ENCODE measurements at regions not wholly inside any gene's neighbourhood (a gene's known extent, or its start where the extent isn't known, plus 50 kb on each side); places are given as distances from the start of the nearest gene placed in this dataset.

- DNase-seq = no peak
Measured at GRCh38 chr20:59403962-59404314, 103.5 kb downstream of the EDN3 start.

- DNase-seq = no peak
Measured at GRCh38 chr20:59404749-59405148, 104.3 kb downstream of the EDN3 start.

- DNase-seq = no peak
Measured at GRCh38 chr20:59405226-59406200, 105.1 kb downstream of the EDN3 start.

- DNase-seq = no peak
Measured at GRCh38 chr20:59406446-59406845, 106.0 kb downstream of the EDN3 start.

GRCh38 chr20:59411170-59411569 is 110.8 kb downstream of the EDN3 start:
- DNase-seq = no peak

GRCh38 chr20:59411589-59411988 is 111.2 kb downstream of the EDN3 start:
- DNase-seq = no peak

GRCh38 chr20:59412181-59412580 is 111.8 kb downstream of the EDN3 start:
- no peak for DNase-seq

GRCh38 chr20:59412875-59413284 is 112.5 kb downstream of the EDN3 start:
- no peak for DNase-seq

GRCh38 chr20:59413326-59413865 is 113.0 kb downstream of the EDN3 start:
- no peak for DNase-seq

GRCh38 chr20:59414936-59415623 is 114.7 kb downstream of the EDN3 start:
- no peak for DNase-seq

GRCh38 chr20:59416916-59417315 is 116.5 kb downstream of the EDN3 start:
- DNase-seq = no peak

- DNase-seq = no peak
Measured at GRCh38 chr20:59421089-59421488, 120.7 kb downstream of the EDN3 start.

GRCh38 chr20:59421920-59422637 is 121.7 kb downstream of the EDN3 start:
- DNase-seq = no peak

- DNase-seq = no peak
Measured at GRCh38 chr20:59422872-59423544, 122.6 kb downstream of the EDN3 start.

GRCh38 chr20:59424976-59425375 is 124.6 kb downstream of the EDN3 start:
- no peak for DNase-seq

- DNase-seq = no peak
Measured at GRCh38 chr20:59425572-59425971, 125.2 kb downstream of the EDN3 start.

GRCh38 chr20:59428006-59428405 is 127.6 kb downstream of the EDN3 start:
- DNase-seq = no peak

GRCh38 chr20:59428441-59429205 is 128.2 kb downstream of the EDN3 start:
- DNase-seq = no peak

GRCh38 chr20:59429396-59429795 is 129.0 kb downstream of the EDN3 start:
- no peak for DNase-seq

- DNase-seq = no peak
Measured at GRCh38 chr20:59431014-59431413, 130.6 kb downstream of the EDN3 start.

GRCh38 chr20:59434960-59435359 is 134.5 kb downstream of the EDN3 start:
- DNase-seq = peak; percentile 34

- peak; percentile 96 for DNase-seq
Measured at GRCh38 chr20:59435518-59435917, 135.1 kb downstream of the EDN3 start.

All from NCI-H1105 (cell line).